ENCODE measurements at regions not wholly inside any gene's neighbourhood (a gene's known extent, or its start where the extent isn't known, plus 50 kb on each side); places are given as distances from the start of the nearest gene placed in this dataset.

GRCh38 chr21:38899277-38899947 is 93.7 kb downstream of the ETS2 start:
- no peak overlapping the region for H3K9ac ChIP-seq (ENCODE audit: extremely low read depth, insufficient read length, low read length)
- WGBS (ENCODE audit: extremely low coverage, insufficient read length, low lambda C conversion rate): no CpG with 5 or more reads among the region's 3 CpGs
- no peak overlapping the region for H3K18ac ChIP-seq (ENCODE audit: insufficient read length, low read depth, low read length)
- no peak overlapping the region for H3K14ac ChIP-seq (ENCODE audit: insufficient read depth, low read length)
- no peaks in the 10 kb centered on the region for H3K9me3 ChIP-seq (ENCODE audit: control insufficient read depth, low read depth, low read length)
- H2BK12ac ChIP-seq (ENCODE audit: insufficient read length, low read depth, low read length): no peak overlapping the region
- H3T11ph ChIP-seq (ENCODE audit: low read length): no peak overlapping the region
- H3K23ac ChIP-seq (ENCODE audit: insufficient read length, low read depth, low read length): no peak overlapping the region
- no peak for TF ChIP-seq CTCF (conservative IDR thresholded peaks at IDR 0.05)
- no peak overlapping the region for H3K4ac ChIP-seq (ENCODE audit: low read depth, low read length)
- H3K9me3 Mint-ChIP-seq: peaks cover 0 to 2% of the 10 kb centered on the region in 2 experiments; a peak in 2 of 5 replicates
- no peaks in the 10 kb centered on the region for H3K27me3 ChIP-seq (ENCODE audit: insufficient read depth, low read length)
- H2BK20ac ChIP-seq (ENCODE audit: low read depth, low read length, poor library complexity, severe bottlenecking): no peak overlapping the region
- H3K4me1 Mint-ChIP-seq: peaks cover 2 to 3% of the 10 kb centered on the region in 2 experiments; a peak in 2 of 4 replicates
- H4K5ac ChIP-seq (ENCODE audit: insufficient read length, low read depth, low read length): no peak overlapping the region
- no peaks in the 10 kb centered on the region; a peak in 1 of 7 replicates for H3K36me3 Mint-ChIP-seq (ENCODE audit: insufficient read depth in 1 of 3, low read depth in 3 of 3)
- H3K79me2 ChIP-seq (ENCODE audit: insufficient read depth, low read length): no peaks in the 10 kb centered on the region
- no peaks in the 10 kb centered on the region for H4K20me1 ChIP-seq (ENCODE audit: control insufficient read depth, insufficient read depth, insufficient read length)
- no peak overlapping the region for H2AK5ac ChIP-seq (ENCODE audit: insufficient read length, low read length)
- no peaks in the 10 kb centered on the region for H3K23me2 ChIP-seq (ENCODE audit: insufficient read length, low read depth, low read length, poor library complexity, severe bottlenecking)
- no peak overlapping the region for H3K27ac Mint-ChIP-seq
- H2BK120ac ChIP-seq (ENCODE audit: low read depth, low read length, poor library complexity, severe bottlenecking): no peak overlapping the region
- H3K4me2 ChIP-seq (ENCODE audit: insufficient read depth, insufficient read length, low read length): no peak overlapping the region
- no peak overlapping the region for H2BK5ac ChIP-seq (ENCODE audit: insufficient read length, low read length)
- H3K27ac ChIP-seq (ENCODE audit: insufficient read length, low read depth, low read length): no peak overlapping the region
- H3K4me3 Mint-ChIP-seq: no peak overlapping the region
- no peak overlapping the region for H3K56ac ChIP-seq (ENCODE audit: insufficient read length, low read depth, low read length)
- H2BK15ac ChIP-seq (ENCODE audit: low read depth, low read length): no peak overlapping the region
- no peak overlapping the region for H2AFZ ChIP-seq (ENCODE audit: low read length)
- no peak overlapping the region for H4K8ac ChIP-seq (replicated peaks; ENCODE audit: insufficient read length, low read depth, low read length)
- no peaks in the 10 kb centered on the region for H3K79me1 ChIP-seq (ENCODE audit: insufficient read depth, low read depth, low read length, poor library complexity, severe bottlenecking)
- H4K91ac ChIP-seq (ENCODE audit: insufficient read length, low read depth, low read length): no peak overlapping the region
- no peaks in the 10 kb centered on the region for H3K4me1 ChIP-seq (ENCODE audit: insufficient read depth, low read length)
- no peak for DNase-seq
- no peaks in the 10 kb centered on the region; the same call in 1 of the 2 replicates for H3K27me3 Mint-ChIP-seq (ENCODE audit: low read depth)
